IMR-90 (cell line): ENCODE measurements at regions not wholly inside any gene's neighbourhood (a gene's known extent, or its start where the extent isn't known, plus 50 kb on each side); places are given as distances from the start of the nearest gene placed in this dataset.

Source experiments
- ATAC-seq: fragments of 200-7000 bp; cut with Tn5 transposase; 2 replicates; pipeline ENCODE4 v1.9.1; 2020; ENCODE audit warnings: low read depth, mild to moderate bottlenecking, moderate library complexity
- BruUV-seq: library from RNA; stranded (reverse); fragments of 400-500 nt; replicated peaks from 2 replicates; lab custom pipeline; 2021; lab: Mats Ljungman, UMichigan
- CTCF ChIA-PET: fragments of 300-600 bp; formaldehyde crosslinking; extraction: SDS; loops from one replicate; lab custom pipeline; 2021; ENCODE audit warnings: antibody characterized with exemption; lab: Yijun Ruan, JAX
- POLR2A ChIA-PET: fragments of 300-600 bp; sonication (Branson Sonifier 250); formaldehyde crosslinking; loops from one replicate; lab custom pipeline; 2022; ENCODE audit warnings: antibody characterized with exemption; ENCODE audit not compliant: unreplicated experiment; lab: Charles Lee
- DNase-seq: peaks from one replicate; pipeline ENCODE4 v3.0.0; 2013
- H2AFZ ChIP-seq: replicated peaks from 2 replicates; pipeline ENCODE3; 2013; ENCODE audit warnings: low read length, mild to moderate bottlenecking; ENCODE audit not compliant: poor library complexity
- H2AK5ac ChIP-seq: 2 replicates; pipeline ENCODE4 v1.6.1; 2013; ENCODE audit warnings: low read depth, low read length, inconsistent platforms
- H2AK9ac ChIP-seq: replicated peaks from 2 replicates; pipeline ENCODE3; 2013; ENCODE audit warnings: mild to moderate bottlenecking, low read depth, low read length, moderate library complexity; ENCODE audit not compliant: poor library complexity
- H2BK120ac ChIP-seq: 2 replicates; pipeline ENCODE4 v1.6.1; 2013; ENCODE audit warnings: low read depth, low read length, inconsistent platforms
- H2BK15ac ChIP-seq: 3 replicates; pipeline ENCODE4 v1.6.1; 2013; ENCODE audit warnings: low read depth, low read length, inconsistent platforms
- H2BK20ac ChIP-seq: 2 replicates; pipeline ENCODE4 v1.6.1; 2013; ENCODE audit warnings: low read depth, mild to moderate bottlenecking, inconsistent platforms, low read length, moderate library complexity
- H2BK5ac ChIP-seq: 2 replicates; pipeline ENCODE4 v1.6.1; 2013; ENCODE audit warnings: mild to moderate bottlenecking, low read depth, low read length, inconsistent platforms; ENCODE audit not compliant: poor library complexity, severe bottlenecking
- H3K14ac ChIP-seq: replicated peaks from 2 replicates; pipeline ENCODE4 v1.6.1; 2013; ENCODE audit warnings: low read depth, low read length, inconsistent platforms
- H3K18ac ChIP-seq: 2 replicates; pipeline ENCODE4 v1.6.1; 2013; ENCODE audit warnings: low read depth, low read length, control low read depth
- H3K23ac ChIP-seq: 2 replicates; pipeline ENCODE4 v1.6.1; 2013; ENCODE audit warnings: low read depth, low read length, inconsistent platforms
- H3K27ac ChIP-seq: 2 replicates; pipeline ENCODE4 v1.5.1; 2013; ENCODE audit warnings: mild to moderate bottlenecking, control low read depth, low read length; ENCODE audit not compliant: insufficient read depth
- H3K27me3 ChIP-seq: 2 replicates; pipeline ENCODE4 v1.6.1; 2013; ENCODE audit warnings: low read length; ENCODE audit not compliant: control insufficient read depth, insufficient read depth
- H3K36me3 ChIP-seq: 2 replicates; pipeline ENCODE4 v1.6.1; 2013; ENCODE audit warnings: low read length, mixed read lengths; ENCODE audit not compliant: control insufficient read depth, insufficient read depth
- H3K4ac ChIP-seq: 2 replicates; pipeline ENCODE4 v1.6.1; 2013; ENCODE audit warnings: low read depth, low read length, inconsistent platforms
- H3K4me1 ChIP-seq: 2 replicates; pipeline ENCODE4 v1.6.1; 2013; ENCODE audit warnings: low read length, mixed read lengths; ENCODE audit not compliant: control insufficient read depth, insufficient read depth
- H3K4me2 ChIP-seq: 2 replicates; pipeline ENCODE4 v1.6.1; 2013; ENCODE audit warnings: low read depth, mild to moderate bottlenecking, control low read depth, low read length, moderate library complexity
- H3K4me3 ChIP-seq: 2 replicates; pipeline ENCODE4 v1.5.1; 2013; ENCODE audit warnings: low read depth, mild to moderate bottlenecking, control low read depth, low read length, moderate library complexity; ENCODE audit not compliant: insufficient read depth
- H3K56ac ChIP-seq: 2 replicates; pipeline ENCODE4 v1.6.1; 2013; ENCODE audit warnings: low read length, inconsistent platforms; ENCODE audit not compliant: insufficient read depth; ENCODE audit errors: extremely low read depth
- H3K79me1 ChIP-seq, 2 experiments: 2 replicates each; pipeline ENCODE4 v1.6.1; 2013; ENCODE audit warnings: low read length in 2 of 2, inconsistent platforms in 1 of 2, low read depth in 1 of 2
- H3K9ac ChIP-seq: 2 replicates; pipeline ENCODE4 v1.6.1; 2013; ENCODE audit warnings: low read depth, low read length, control low read depth
- H3K9me1 ChIP-seq: 2 replicates; pipeline ENCODE4 v1.6.1; 2013; ENCODE audit warnings: low read length, inconsistent platforms; ENCODE audit not compliant: insufficient read depth
- H3K9me3 ChIP-seq: 2 replicates; pipeline ENCODE4 v1.6.1; 2013; ENCODE audit warnings: low read length; ENCODE audit not compliant: control insufficient read depth, insufficient read depth
- H4K20me1 ChIP-seq: 2 replicates; pipeline ENCODE4 v1.6.1; 2013; ENCODE audit warnings: low read length, inconsistent platforms; ENCODE audit not compliant: insufficient read depth
- H4K5ac ChIP-seq: 2 replicates; pipeline ENCODE4 v1.6.1; 2013; ENCODE audit warnings: mild to moderate bottlenecking, low read depth, low read length, control low read depth
- H4K8ac ChIP-seq, 2 experiments: 2 replicates each; pipeline ENCODE4 v1.6.1; 2013; ENCODE audit warnings: low read depth in 2 of 2, low read length in 2 of 2, control low read depth in 1 of 2, inconsistent platforms in 1 of 2
- H4K91ac ChIP-seq: 2 replicates; pipeline ENCODE4 v1.6.1; 2013; ENCODE audit warnings: low read depth, low read length, inconsistent platforms; ENCODE audit not compliant: insufficient read depth
- BHLHE40 ChIP-seq: fragments of 150-350 bp; IDR thresholded peaks from 2 replicates; pipeline ENCODE4 v1.6.1; 2016; ENCODE audit warnings: mild to moderate bottlenecking, low read depth, low read length
- CEBPB ChIP-seq: IDR thresholded peaks from 2 replicates; pipeline ENCODE4 v1.6.1; 2012; ENCODE audit warnings: low read depth, low read length, improper control_type of control experiment
- CHD1 ChIP-seq: IDR thresholded peaks from 2 replicates; pipeline ENCODE4 v1.6.1; 2012; ENCODE audit warnings: low read depth, low read length, improper control_type of control experiment
- FOS ChIP-seq: fragments of 150-350 bp; IDR thresholded peaks from 2 replicates; pipeline ENCODE4 v1.6.1; 2016; ENCODE audit warnings: low read depth, low read length
- MAFK ChIP-seq: IDR thresholded peaks from 2 replicates; pipeline ENCODE4 v1.6.1; 2012; ENCODE audit warnings: low read depth, low read length, improper control_type of control experiment
- MAZ ChIP-seq: IDR thresholded peaks from 2 replicates; pipeline ENCODE4 v1.6.1; 2012; ENCODE audit warnings: low read depth, mild to moderate bottlenecking, low read length, improper control_type of control experiment, moderate library complexity, borderline replicate concordance
- MXI1 ChIP-seq: IDR thresholded peaks from 2 replicates; pipeline ENCODE4 v1.6.1; 2012; ENCODE audit warnings: low read depth, mild to moderate bottlenecking, low read length, moderate library complexity, borderline replicate concordance
- NFE2L2 ChIP-seq: fragments of 150-350 bp; IDR thresholded peaks from 2 replicates; pipeline ENCODE4 v1.6.1; 2016; ENCODE audit warnings: low read depth, mild to moderate bottlenecking, low read length
- POLR2A ChIP-seq: IDR thresholded peaks from 2 replicates; pipeline ENCODE4 v1.6.1; 2012; ENCODE audit warnings: mild to moderate bottlenecking, low read depth, low read length
- RAD21 ChIP-seq: IDR thresholded peaks from 2 replicates; pipeline ENCODE4 v1.6.1; 2012; ENCODE audit warnings: low read length, improper control_type of control experiment
- RCOR1 ChIP-seq: IDR thresholded peaks from 2 replicates; pipeline ENCODE4 v1.6.1; 2012; ENCODE audit warnings: mild to moderate bottlenecking, low read length, improper control_type of control experiment; ENCODE audit not compliant: insufficient replicate concordance
- RFX5 ChIP-seq: IDR thresholded peaks from 2 replicates; pipeline ENCODE4 v1.8.0; 2012; ENCODE audit warnings: low read depth, mild to moderate bottlenecking, low read length, moderate library complexity
- SMC3 ChIP-seq: fragments of 150-350 bp; IDR thresholded peaks from 2 replicates; pipeline ENCODE4 v1.6.1; 2016; ENCODE audit warnings: low read depth, mild to moderate bottlenecking, antibody characterized with exemption, low read length, moderate library complexity
- WGBS, 2 experiments: methylation state at CpG; one replicate each; pipeline versions ENCODE4 v1.1.5 to v1.1.7; 2013; ENCODE audit warnings: missing lambda C conversion rate in 2 of 2; ENCODE audit not compliant: insufficient read length in 1 of 2; ENCODE audit errors: extremely low coverage in 2 of 2; 5-methylcytosine and 5-hydroxymethylcytosine counted together
- dilution Hi-C: fragments of 300-500 bp; cut with HindIII; formaldehyde crosslinking; loops from one replicate; pipeline ENCODE4 v1.14.3; 2018; ENCODE audit warnings: low sequenced_read_pairs; ENCODE audit not compliant: unreplicated experiment
- in situ Hi-C: fragments of 300-500 bp; cut with MboI; formaldehyde crosslinking; loops from 3 replicates; pipeline ENCODE4 v1.14.3; 2019; ENCODE audit warnings: low sequenced_read_pairs, inconsistent platforms, mixed read lengths
- intact Hi-C: fragments of 100-400 bp; cut with micrococcal nuclease; formaldehyde crosslinking; loops from 2 replicates; pipeline ENCODE4 v1.10.0; 2022
- TF ChIP-seq, protein P1 (sequence below): fragments of 150-350 bp; IDR thresholded peaks from 2 replicates; pipeline ENCODE4 v1.6.1; 2016; ENCODE audit warnings: low read depth, mild to moderate bottlenecking, low read length, moderate library complexity, borderline replicate concordance
- TF ChIP-seq, protein P2 (sequence below): conservative IDR thresholded peaks from 2 replicates; pipeline ENCODE4 v1.5.1; 2012; ENCODE audit warnings: mild to moderate bottlenecking, low read depth, low read length, improper control_type of control experiment
- TF ChIP-seq, protein P3 (sequence below): fragments of 150-350 bp; IDR thresholded peaks from 2 replicates; pipeline ENCODE4 v1.6.1; 2017; ENCODE audit warnings: mild to moderate bottlenecking, antibody characterized with exemption, low read length, low read depth

DNA sequence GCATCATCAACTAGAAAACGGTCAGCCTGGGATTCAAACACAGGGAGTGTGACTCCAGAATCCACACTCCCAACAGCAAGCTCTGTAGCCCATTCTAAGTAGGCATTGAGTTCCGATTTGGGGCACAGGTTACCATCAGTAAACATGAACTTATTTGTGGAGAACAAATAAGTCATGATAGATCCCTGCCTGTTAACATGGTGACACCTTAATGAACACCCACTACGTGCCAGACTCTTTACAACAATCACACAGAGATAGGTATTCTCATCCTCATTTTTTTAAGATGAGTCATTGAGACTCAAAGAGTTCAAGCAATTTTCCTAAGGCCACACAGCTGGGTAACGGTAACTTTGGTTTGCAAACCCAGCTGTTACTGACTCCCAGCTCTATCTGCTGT, 91.5 kb downstream of the LYZL2 start:
- Histone ChIP-seq H3K9me1 (no peaks in the 10 kb centered on the region), H4K20me1 (no peaks in the 10 kb centered on the region), H3K4ac (no peak overlapping the region), H2AK5ac (no peak overlapping the region), H3K79me1 (no peaks in the 10 kb centered on the region), H3K36me3 (no peaks in the 10 kb centered on the region), H3K4me3 (no peak overlapping the region), H2BK120ac (no peak overlapping the region), H2BK15ac (no peak overlapping the region), H3K27ac (no peak overlapping the region), H2AFZ (no peak overlapping the region), H4K91ac (no peak overlapping the region), H4K8ac (no peak overlapping the region; a peak in 1 of 4 replicates), H3K4me1 (0 out of 2 replicates have a peak, but pooled peaks cover 2% of the 10 kb centered on the region), H3K27me3 (peaks cover 9% of the 10 kb centered on the region), H3K4me2 (no peak overlapping the region), H3K23ac (no peak overlapping the region), H4K5ac (no peak overlapping the region), H3K18ac (no peak overlapping the region), H2BK20ac (no peak overlapping the region), H2BK5ac (no peak overlapping the region), H3K9me3 (no peaks in the 10 kb centered on the region), H3K9ac (no peak overlapping the region), H2AK9ac (no peak overlapping the region), H3K56ac (no peak overlapping the region), H3K14ac (no peak overlapping the region)
- dilution Hi-C loops = no loop called here
- WGBS, 2 experiments = no CpG with 5 or more reads among the region's 4 CpGs
- intact Hi-C loops = no loop called here
- in situ Hi-C loops = no loop called here
- TF ChIP-seq SMC3 (no peak), FOS (no peak), CHD1 (no peak), BHLHE40 (no peak), RAD21 (no peak), CEBPB (no peak), RCOR1 (no peak), NFE2L2 (no peak), POLR2A (no peak), MAFK (no peak), RFX5 (no peak), MXI1 (no peak), MAZ (no peak)
- TF ChIP-seq, protein P1, sequence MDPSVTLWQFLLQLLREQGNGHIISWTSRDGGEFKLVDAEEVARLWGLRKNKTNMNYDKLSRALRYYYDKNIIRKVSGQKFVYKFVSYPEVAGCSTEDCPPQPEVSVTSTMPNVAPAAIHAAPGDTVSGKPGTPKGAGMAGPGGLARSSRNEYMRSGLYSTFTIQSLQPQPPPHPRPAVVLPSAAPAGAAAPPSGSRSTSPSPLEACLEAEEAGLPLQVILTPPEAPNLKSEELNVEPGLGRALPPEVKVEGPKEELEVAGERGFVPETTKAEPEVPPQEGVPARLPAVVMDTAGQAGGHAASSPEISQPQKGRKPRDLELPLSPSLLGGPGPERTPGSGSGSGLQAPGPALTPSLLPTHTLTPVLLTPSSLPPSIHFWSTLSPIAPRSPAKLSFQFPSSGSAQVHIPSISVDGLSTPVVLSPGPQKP = no peak
- TF ChIP-seq, protein P2, sequence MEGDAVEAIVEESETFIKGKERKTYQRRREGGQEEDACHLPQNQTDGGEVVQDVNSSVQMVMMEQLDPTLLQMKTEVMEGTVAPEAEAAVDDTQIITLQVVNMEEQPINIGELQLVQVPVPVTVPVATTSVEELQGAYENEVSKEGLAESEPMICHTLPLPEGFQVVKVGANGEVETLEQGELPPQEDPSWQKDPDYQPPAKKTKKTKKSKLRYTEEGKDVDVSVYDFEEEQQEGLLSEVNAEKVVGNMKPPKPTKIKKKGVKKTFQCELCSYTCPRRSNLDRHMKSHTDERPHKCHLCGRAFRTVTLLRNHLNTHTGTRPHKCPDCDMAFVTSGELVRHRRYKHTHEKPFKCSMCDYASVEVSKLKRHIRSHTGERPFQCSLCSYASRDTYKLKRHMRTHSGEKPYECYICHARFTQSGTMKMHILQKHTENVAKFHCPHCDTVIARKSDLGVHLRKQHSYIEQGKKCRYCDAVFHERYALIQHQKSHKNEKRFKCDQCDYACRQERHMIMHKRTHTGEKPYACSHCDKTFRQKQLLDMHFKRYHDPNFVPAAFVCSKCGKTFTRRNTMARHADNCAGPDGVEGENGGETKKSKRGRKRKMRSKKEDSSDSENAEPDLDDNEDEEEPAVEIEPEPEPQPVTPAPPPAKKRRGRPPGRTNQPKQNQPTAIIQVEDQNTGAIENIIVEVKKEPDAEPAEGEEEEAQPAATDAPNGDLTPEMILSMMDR = no peak
- TF ChIP-seq, protein P3, sequence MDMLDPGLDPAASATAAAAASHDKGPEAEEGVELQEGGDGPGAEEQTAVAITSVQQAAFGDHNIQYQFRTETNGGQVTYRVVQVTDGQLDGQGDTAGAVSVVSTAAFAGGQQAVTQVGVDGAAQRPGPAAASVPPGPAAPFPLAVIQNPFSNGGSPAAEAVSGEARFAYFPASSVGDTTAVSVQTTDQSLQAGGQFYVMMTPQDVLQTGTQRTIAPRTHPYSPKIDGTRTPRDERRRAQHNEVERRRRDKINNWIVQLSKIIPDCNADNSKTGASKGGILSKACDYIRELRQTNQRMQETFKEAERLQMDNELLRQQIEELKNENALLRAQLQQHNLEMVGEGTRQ = no peak
- ChIA-PET POLR2A (no interaction called here), CTCF (interaction anchor here (1.0 to 1.7 kb wide), 3 partner anchors 27 to 124 kb away, joined by 3 to 4 read pairs (median 3); no protein-coding TSS in a partner anchor)
- peak; percentile 27 for DNase-seq
- ATAC-seq = no peak
- BruUV-seq = no TSS peak
